Transverse colon (tissue), 3 donors: ENCODE measurements at regions not wholly inside any gene's neighbourhood (a gene's known extent, or its start where the extent isn't known, plus 50 kb on each side); places are given as distances from the start of the nearest gene placed in this dataset.

Experiments used
- EP300 ChIP-seq: sonication (generic); formaldehyde crosslinking; IDR thresholded peaks from one replicate; pipeline ENCODE4 v1.6.1; 2017; ENCODE audit warnings: antibody characterized with exemption, low read depth
- TF ChIP-seq, protein P1 (sequence below), 5 experiments: fragments of 200-600 bp in 3 of 5; fragments of 450-650 bp in 2 of 5; sonication (generic) in 3 of 5; IDR thresholded peaks; 1 replicate in 2 of 5; 2 replicates in 3 of 5; pipeline ENCODE4 v1.5.1; 2016 to 2017; ENCODE audit warnings: antibody characterized with exemption in 5 of 5, inconsistent platforms in 3 of 5, mild to moderate bottlenecking in 2 of 5, moderate library complexity in 1 of 5

DNA sequence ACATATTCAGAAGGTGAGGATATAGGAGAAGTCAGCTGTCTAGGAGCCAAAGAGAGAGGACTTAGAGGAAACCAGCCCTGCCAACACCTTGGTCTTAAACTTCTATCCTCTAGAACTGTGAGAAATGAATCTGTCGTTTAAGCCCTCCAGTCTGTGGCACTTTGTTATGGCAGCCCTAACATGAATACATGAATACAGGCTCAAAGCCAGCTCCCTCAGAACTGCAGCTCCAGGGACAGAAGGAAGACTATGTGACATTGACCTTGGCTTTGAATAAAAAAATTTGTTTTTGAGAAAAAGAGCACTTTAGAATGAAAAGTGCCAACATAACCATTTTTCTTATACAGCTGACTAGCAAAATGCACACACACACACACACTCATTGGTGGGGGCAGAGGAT, 110.9 kb upstream of the ATP2B2 start:
- TF ChIP-seq, protein P1, sequence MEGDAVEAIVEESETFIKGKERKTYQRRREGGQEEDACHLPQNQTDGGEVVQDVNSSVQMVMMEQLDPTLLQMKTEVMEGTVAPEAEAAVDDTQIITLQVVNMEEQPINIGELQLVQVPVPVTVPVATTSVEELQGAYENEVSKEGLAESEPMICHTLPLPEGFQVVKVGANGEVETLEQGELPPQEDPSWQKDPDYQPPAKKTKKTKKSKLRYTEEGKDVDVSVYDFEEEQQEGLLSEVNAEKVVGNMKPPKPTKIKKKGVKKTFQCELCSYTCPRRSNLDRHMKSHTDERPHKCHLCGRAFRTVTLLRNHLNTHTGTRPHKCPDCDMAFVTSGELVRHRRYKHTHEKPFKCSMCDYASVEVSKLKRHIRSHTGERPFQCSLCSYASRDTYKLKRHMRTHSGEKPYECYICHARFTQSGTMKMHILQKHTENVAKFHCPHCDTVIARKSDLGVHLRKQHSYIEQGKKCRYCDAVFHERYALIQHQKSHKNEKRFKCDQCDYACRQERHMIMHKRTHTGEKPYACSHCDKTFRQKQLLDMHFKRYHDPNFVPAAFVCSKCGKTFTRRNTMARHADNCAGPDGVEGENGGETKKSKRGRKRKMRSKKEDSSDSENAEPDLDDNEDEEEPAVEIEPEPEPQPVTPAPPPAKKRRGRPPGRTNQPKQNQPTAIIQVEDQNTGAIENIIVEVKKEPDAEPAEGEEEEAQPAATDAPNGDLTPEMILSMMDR (IDR thresholded peaks at IDR 0.05) = no peak
- no peak for TF ChIP-seq EP300
